Kidney epithelial cell (primary cell): ENCODE measurements at regions not wholly inside any gene's neighbourhood (a gene's known extent, or its start where the extent isn't known, plus 50 kb on each side); places are given as distances from the start of the nearest gene placed in this dataset.

Experiments used
- DNase-seq: peaks from one replicate; pipeline ENCODE4 v3.0.0-alpha.2; 2010; ENCODE audit warnings: low read depth
- H3K27me3 ChIP-seq: 2 replicates; pipeline ENCODE4 v1.6.0; 2011; ENCODE audit warnings: low read length; ENCODE audit not compliant: control insufficient read depth, insufficient read depth
- H3K36me3 ChIP-seq: 2 replicates; pipeline ENCODE4 v1.5.1; 2011; ENCODE audit warnings: low read length; ENCODE audit not compliant: control insufficient read depth, insufficient read depth
- H3K4me3 ChIP-seq: 2 replicates; pipeline ENCODE4 v1.5.1; 2011; ENCODE audit warnings: low read depth, mild to moderate bottlenecking, control low read depth, low read length
- CTCF ChIP-seq: IDR thresholded peaks from 2 replicates; pipeline ENCODE4 v1.5.1; 2011; ENCODE audit warnings: mild to moderate bottlenecking, moderate library complexity, low read length, control low read depth, inconsistent platforms; ENCODE audit not compliant: insufficient read depth, poor library complexity, severe bottlenecking

GRCh38 chr3:64377942-64378341 lies 152.7 kb upstream of the PRICKLE2 start:
- Histone ChIP-seq H3K4me3 (no peak overlapping the region), H3K36me3 (no peaks in the 10 kb centered on the region), H3K27me3 (no peaks in the 10 kb centered on the region)
- no peak for TF ChIP-seq CTCF
- no peak for DNase-seq

GRCh38 chr3:64375737-64376136 lies 150.5 kb upstream of the PRICKLE2 start:
- H3K4me3 ChIP-seq, result no peak overlapping the region
- no peak for DNase-seq
- H3K36me3 ChIP-seq, result no peaks in the 10 kb centered on the region
- no peak for TF ChIP-seq CTCF
- no peaks in the 10 kb centered on the region for H3K27me3 ChIP-seq

- Histone ChIP-seq H3K27me3 (no peaks in the 10 kb centered on the region), H3K36me3 (no peaks in the 10 kb centered on the region), H3K4me3 (no peak overlapping the region)
- TF ChIP-seq CTCF, result no peak
- DNase-seq, result no peak
These were observed 144.1 kb upstream of the PRICKLE2 start for GRCh38 chr3:64369390-64369789.

GRCh38 chr3:64368257-64369020 lies 143.2 kb upstream of the PRICKLE2 start:
- TF ChIP-seq CTCF, result no peak
- Histone ChIP-seq H3K36me3 (no peaks in the 10 kb centered on the region), H3K27me3 (no peaks in the 10 kb centered on the region), H3K4me3 (no peak overlapping the region)
- no peak for DNase-seq

- no peaks in the 10 kb centered on the region for H3K36me3 ChIP-seq
- H3K27me3 ChIP-seq, result no peaks in the 10 kb centered on the region
- DNase-seq, result no peak
- H3K4me3 ChIP-seq, result no peak overlapping the region
- TF ChIP-seq CTCF, result no peak
These were observed 140.6 kb upstream of the PRICKLE2 start for GRCh38 chr3:64365877-64366276.

- no peak for TF ChIP-seq CTCF
- Histone ChIP-seq H3K36me3 (no peaks in the 10 kb centered on the region), H3K27me3 (no peaks in the 10 kb centered on the region), H3K4me3 (no peak overlapping the region)
- DNase-seq, result no peak
These were observed 138.6 kb upstream of the PRICKLE2 start for GRCh38 chr3:64363842-64364241.
